ENCODE measurements at regions not wholly inside any gene's neighbourhood (a gene's known extent, or its start where the extent isn't known, plus 50 kb on each side); places are given as distances from the start of the nearest gene placed in this dataset.

DNA sequence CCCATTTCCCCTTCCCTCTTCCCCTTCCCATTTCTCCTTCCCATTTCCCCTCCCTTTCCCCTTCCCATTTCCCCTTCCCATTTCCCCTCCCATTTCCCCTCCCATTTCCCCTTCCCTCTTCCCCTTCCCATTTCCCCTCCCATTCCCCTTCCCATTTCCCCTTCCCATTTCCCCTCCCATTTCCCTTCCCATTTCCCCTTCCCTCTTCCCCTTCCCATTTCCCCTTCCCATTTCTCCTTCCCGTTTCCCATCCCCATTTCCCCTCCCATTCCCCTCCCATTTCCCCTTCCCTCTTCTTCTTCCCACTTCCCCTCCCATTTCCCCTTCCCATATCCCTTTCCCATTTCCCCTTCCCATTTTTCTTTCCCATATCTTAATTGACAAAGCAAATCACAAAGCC is 109.0 kb downstream of the OLFM1 start:
- no peak for DNase-seq

DNA sequence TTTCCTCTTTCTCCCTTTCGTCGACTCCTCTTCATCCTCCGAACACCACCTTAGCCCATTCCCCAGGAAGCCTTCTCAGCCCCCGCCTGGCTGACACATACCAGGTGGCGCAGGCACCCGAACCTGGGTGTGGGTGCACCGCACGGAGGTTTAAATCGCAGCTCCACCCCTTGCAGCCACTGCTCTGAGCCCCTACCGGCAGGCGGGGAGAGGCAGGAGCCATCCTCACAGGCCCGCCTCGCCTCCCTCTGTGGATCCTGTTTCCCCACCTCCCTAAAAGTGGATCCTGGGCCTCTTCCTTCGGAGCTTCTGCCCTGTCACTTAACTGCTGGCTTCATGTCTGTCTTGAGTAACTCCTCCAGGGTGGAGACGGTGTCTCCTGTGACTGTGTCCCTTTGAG is 110.7 kb downstream of the OLFM1 start:
- DNase-seq = no peak

DNA sequence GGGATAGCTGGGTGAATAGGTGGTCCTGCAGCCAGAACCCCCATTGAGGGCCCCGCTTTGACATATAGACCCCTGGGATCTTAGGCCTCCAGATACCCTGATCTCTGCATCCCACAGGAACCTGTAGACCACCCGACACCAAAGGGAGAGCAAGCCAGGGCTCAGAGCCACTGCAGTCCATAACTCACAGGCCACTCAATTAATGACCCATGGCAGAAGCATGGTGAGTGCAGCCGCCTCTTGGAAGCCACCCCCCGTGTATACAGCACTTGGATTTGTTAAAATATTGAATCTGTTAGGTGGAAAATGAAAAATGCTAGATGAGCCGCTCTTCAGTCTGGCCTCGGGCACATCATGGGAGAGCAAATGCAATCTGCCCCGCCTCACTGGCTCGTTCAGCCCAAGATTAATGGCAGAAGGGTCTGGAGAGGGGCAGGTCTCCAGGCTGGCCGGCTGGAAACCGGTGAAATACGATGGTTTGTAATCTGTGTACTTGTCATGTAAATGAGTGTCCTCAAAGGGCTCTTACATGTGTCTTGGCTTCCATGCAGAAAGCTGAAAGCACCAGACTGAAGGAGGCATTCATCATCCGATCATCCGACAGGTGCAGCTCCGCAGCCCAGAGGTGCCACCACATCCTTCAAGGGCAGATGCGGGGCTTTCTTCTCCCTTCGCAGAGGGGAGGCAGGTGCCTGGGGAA is 111.3 kb downstream of the OLFM1 start:
- DNase-seq = no peak

DNA sequence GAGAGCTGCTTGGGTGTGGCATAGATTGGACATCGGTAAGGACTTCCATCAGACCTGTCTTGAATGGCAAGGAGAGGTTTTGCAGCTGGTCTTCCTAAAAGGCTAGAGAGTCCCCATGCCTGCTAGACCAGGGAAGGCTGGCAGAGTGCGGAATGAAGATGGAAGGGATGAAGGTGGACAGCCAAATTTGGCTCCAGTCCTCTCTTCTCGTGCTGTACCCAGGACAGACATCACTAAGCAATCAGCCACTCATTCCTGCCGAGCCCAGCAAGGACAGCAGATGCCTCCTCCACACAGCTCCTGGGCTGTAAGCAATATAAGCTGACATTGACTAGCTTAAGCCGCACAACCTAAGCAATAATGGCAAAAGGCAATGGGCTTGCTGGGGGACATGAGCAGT is 112.0 kb downstream of the OLFM1 start:
- DNase-seq = no peak

DNA sequence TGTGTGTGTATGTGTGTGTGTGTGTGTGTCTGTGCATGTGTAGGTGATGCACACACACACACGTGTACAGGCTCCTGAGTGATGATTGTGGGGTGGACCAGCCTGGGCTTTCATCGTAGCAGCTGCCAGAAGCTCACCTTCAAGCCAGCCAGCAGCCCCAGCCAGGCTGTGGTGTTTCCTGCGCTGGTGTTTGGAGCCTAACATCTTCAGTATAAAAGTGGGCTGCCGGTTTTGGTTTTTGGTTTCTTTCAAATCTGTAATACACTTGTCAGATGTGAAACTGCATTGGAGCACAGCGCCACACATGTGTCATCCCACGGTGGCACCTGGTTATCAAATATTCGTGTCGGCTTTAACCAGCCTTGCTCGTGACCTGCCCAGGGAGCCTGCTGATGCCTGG is 114.2 kb downstream of the OLFM1 start:
- DNase-seq = no peak

DNA sequence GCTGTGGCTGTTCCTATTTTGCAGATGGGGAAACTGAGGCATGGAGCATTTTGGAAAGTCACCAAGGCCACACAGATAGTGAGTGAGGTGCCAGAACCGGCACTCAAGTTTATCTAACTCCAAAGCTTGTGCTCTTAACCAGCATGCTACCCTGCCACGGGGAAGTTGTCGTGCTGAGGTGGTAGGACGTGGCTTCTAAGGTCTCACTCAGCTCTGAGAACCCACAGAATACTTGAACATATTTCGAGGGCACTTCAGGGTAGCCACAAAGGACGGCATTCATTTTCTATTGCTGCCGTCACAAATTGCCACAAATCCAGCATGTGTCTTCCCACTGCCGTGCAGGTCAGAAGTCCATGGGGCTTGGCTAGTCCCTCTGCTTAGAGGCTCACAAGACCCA is 116.7 kb downstream of the OLFM1 start:
- no peak for DNase-seq

DNA sequence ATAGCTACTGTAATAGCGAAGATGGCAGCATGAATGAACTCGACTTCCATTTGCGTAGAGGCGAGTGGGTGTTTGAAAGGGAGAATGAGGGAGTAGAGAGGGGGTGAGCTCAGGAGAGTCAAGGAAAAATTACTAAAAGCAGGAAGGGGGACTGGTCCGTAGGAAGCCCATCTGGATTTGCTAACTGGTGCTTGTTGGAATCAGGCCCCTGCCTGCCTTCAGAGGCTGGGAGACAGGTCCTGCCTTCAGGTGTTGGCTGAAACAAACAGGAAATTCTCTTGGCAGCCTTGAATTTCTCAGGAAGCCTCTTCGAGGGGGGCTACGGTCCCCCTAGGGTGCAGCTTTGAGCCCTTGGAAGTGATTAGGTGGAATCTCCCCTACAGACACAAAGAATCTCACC is 121.7 kb downstream of the OLFM1 start:
- no peak for DNase-seq

DNA sequence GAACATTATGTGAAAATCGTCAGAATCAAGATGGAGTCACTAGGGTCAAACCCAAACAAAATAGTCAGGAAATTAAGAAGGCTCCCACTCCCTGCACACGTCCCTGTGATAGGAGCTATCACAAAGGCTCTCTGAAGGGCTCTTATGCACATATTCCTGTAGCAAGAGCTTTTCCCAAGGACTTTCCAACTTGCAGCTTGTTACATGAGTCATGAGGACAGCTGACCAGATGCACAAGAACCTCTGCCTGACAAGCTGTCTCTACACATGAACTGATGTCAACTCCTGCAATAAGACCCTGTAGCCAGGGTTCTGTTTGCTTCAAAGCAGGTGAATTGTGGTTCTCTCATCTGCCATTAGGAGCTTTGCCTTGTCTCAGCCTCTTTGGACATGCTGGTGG is 122.4 kb downstream of the OLFM1 start:
- no peak for DNase-seq

DNA sequence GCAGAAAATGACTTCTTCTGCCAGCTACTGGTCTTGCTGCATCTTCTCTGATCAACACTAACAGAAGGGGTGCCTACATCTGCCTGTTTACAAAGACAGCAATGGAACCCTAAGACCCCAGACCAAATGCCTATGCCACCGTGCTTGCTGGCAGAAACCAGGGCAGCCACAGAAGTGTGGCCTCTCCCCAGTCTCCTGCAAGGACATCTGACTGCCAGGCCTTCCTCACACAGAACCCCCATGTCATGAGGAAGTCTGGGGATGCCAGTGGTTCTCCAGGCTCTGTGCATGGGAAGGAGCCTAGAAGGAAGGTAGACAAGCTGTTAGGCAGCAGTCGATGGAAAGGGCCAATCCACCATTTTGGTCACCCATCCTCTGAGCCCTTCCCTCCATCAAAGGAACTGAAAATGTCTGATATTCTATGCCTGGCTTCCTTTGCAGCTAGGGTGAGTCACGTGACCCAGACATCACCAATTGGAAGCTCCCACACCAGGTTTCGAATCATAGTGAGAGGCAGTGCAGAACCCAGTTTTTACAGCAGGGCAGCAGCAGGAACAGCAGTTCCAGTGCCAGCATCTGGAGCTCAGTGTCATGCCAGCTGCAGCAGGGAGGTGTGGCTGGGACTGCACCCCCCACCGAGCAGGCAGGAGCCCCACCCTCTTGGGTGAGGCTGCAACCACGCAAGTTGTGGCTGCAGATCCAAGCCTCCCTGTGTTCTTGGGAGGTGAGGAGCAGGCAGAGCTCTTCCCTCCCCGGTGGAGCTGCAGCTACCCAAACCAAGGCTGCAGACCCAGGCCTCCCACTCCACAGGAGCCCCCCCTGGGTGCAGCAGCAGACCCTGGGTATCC is 123.4 kb downstream of the OLFM1 start:
- DNase-seq = no peak

DNA sequence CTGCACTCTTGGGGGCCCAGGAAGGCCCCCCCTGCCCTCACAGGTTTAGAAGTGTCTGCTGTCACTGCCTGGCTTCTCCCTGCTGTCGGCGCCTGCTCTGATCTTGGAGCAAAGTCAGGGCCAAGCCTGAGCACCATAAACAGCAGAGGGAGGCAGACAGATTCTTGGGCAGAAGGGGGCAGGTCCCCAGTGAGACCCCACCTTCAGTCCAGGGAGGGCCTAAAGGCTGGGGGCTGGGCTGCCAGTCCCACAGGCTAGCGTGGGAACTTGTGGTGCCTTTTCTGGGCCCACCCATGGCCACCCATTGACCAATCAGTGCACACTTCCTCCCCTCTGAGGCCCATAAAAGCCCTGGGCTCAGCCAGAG is 124.0 kb downstream of the OLFM1 start:
- no peak for DNase-seq

DNA sequence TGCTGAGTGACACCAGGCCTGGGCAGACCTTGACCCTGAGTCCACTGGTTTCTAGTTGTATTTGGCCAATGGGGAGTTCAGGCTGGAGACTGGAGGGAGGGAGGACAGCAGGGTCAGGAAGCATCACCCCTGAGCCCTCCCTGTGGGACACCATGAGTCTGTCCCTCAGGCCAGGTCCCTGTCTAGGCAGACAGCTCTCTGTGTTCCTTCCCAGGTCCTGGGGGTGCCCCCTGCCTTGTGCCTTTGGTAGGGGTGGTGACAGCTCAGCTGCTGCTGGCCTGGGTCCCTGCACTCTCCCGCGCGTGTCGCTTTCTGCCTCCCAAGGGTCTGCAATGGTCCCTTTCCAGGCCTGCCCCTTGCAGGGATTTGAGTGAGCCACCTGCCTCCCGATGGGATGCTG is 125.5 kb downstream of the OLFM1 start:
- DNase-seq = no peak

DNA sequence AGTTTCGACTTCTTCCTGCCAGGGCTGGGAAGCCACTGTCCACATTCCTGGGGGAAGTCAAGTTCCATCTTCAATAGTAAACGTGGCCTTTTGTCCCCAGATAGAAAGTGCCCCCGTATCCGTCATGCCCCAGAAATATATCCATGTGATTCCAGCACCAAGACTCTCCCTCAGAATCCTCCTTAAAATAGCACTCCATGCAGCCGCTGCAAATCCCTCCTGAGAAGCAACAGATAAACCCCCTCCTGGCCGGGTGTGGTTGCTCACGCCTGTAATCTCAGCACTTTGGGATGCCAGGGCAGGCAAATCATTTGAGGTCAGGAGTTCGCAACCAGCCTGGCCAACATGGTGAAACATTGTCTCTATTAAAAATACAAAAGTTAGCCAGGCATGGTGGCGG is 126.1 kb downstream of the OLFM1 start:
- DNase-seq = no peak

DNA sequence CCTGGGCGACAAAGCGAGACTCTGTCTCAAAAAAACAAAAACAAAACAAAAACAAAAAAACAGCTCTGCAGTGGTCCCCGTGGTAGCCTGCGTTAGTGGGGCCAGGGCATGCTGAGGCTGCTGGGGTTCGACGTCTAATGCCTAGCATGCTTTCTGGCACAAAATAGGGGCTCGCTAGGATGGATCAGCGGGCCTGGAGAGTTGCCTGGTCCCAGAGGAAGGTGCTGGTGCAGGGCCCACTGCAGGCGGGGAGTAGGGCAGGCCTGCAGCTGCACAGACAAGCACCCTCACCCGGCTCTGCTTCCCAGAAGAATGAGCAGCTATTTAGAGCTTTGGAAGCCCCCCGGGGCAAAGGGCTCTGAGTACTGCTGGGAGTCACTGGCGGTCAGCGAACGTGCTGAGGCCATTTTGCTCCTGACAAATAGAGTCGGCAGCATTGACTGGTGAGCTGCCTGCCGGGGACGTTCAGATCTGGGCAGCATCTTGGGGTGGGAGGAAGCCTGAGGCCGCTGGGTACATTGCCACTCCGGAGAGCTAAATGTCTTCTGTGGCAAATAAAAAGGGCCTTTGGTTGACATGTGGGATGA is 126.7 kb downstream of the OLFM1 start:
- no peak for DNase-seq

DNA sequence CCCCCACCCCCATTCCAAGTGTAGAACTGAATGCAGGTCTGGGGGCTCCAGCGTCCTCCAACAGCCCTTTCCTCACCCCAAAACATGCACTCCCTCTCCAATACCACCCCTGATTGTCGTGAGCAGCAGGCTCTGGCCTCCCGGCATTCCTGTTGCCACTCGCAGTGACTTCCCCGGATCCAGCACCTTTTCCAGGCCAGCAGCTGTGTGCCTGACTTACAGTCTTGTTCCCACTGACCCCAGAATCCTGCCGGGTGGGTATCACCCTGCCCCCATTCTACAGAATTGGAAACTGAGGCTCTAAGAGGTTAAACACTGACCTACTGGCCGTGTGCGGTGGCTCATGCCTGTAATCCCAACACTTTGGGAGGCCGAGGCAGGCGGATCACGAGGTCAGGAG is 127.2 kb downstream of the OLFM1 start:
- no peak for DNase-seq

DNA sequence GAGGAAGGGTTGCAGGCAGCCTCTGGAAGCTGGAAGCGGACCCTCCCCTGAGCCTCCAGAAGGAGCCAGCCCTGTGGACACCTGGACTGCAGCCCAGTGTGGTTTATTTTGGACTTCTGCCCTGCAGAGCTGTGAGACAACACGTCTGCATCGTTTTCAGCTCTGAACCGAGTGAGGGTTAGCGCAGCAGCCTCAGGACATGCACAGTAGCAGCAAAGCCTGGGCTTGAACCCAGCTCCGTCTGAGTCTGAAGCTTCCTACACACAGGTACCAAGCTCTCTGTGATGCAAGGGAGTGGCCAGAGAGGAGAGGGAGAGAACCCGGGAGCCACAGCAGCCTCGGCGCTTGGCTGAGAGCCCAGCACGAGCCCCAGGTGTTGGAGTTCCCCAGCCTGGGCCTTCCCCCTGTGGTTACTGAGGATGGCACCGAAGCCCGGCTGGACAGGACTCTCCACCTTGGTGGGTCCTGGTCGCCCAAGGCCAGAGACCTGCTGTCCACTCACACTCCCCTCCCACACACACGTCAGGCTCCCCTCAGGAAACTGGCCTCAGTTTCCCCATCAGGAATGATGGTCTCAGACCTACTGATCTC is 128.2 kb downstream of the OLFM1 start:
- no peak for DNase-seq

DNA sequence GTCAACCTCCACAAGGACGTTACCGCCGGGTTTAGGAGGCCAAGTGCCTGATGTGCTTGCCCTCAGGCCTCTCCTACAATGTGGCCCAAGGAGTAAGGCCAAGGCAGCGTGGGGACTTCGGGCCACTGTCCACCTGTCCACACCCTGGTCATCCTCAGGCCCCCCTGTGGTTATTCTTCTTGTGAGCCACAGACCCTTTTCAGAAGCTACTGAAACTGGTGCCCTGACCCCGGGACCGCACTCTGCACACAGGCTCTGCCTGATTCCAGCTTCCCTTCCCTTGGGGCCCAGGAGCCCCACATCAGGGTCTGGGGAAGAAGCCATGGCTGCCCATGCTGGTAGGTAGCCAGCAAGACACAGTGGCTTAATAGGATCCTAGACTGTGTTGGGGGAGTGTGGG is 128.8 kb downstream of the OLFM1 start:
- no peak for DNase-seq

DNA sequence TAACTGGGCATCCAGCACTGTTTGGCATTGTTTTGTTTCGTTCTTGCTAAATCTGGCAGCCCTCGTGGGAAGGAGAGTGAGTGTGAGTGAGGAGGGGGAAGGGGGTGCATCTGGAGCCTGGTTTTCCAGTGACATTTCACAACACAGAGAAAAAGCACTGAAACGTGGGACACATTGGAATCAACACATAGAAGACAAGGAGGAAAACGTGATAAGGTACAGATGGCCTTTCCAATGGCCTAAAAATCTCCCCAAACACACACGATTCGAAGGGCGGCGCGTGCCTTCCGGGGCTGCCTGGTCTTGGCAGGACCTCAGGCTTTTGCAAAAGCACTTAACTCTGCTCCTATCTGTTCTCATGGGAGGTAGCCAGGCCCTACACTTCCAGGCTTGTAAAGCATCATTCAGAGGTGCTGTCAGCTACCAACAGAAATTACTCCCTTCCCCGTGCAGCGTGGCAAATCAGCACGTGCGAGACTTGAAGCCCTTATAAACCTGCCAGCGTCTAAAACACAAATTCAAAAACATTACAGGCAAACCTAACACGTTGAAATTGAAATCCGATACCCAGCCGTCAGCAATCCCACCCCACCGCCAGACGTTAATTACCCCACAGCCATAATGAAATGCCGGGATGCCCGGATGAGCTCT is 129.4 kb downstream of the OLFM1 start:
- DNase-seq = no peak

DNA sequence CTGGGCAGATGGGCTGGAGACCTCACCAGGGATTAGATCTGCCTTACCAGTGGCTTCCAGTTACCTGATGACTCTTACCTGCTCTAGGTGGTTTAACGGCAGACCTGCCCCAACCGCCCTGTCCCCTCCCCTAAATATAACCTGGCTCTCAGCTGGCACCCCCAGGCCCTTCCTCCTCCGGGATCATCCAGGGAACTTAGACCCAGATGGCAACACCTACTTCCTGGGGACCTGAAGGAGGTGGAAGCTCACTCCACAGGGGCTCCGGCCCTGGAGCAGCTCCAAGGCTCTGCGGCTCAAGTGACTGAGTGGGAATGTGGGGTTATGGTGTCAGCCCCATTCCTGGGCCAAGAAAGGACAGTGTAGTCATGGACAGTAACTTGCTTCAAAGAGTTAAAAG is 130.4 kb downstream of the OLFM1 start:
- no peak for DNase-seq

DNA sequence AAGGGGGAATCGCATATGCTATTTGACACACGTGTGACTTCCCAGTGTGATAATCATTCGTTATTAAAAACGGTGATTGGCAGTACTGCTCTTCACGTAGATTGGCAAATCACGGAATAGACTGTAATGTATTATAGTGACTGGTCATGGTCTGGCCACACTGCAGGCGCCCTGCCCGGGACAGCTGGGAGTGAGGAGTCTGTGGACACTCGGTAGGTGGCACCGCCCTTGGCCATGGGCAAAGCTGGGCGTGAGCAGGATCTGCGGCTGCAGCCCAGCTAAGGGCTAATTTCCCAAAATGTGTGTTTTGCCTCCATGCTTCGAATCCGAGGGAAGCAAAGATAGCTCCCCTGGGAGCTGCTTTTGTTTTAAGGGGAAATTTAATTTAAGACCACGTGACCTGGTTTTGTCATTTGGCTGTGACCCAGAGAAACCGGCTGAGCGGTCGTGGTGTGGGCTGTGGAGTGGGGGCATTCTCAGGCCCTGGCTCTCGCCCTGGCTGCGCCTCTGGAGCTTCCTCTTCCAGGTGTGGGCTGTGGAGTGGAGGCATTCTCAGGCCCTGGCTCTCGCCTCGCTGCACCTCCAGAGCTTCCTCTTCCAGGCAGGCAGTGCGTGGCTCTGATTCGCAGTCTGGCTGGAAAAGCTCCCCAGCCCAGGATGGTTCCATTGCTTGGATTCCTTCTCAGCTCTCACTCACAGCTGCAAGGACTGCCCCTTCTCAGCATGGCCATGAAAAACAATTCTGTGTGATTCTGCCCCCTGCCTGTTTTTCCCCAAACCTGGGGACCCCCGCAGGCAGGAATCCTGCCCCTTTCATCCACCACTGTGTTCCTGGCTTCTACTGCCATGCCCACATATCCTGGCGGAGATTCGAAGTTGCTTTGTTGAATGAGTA is 131.1 kb downstream of the OLFM1 start:
- no peak for DNase-seq

DNA sequence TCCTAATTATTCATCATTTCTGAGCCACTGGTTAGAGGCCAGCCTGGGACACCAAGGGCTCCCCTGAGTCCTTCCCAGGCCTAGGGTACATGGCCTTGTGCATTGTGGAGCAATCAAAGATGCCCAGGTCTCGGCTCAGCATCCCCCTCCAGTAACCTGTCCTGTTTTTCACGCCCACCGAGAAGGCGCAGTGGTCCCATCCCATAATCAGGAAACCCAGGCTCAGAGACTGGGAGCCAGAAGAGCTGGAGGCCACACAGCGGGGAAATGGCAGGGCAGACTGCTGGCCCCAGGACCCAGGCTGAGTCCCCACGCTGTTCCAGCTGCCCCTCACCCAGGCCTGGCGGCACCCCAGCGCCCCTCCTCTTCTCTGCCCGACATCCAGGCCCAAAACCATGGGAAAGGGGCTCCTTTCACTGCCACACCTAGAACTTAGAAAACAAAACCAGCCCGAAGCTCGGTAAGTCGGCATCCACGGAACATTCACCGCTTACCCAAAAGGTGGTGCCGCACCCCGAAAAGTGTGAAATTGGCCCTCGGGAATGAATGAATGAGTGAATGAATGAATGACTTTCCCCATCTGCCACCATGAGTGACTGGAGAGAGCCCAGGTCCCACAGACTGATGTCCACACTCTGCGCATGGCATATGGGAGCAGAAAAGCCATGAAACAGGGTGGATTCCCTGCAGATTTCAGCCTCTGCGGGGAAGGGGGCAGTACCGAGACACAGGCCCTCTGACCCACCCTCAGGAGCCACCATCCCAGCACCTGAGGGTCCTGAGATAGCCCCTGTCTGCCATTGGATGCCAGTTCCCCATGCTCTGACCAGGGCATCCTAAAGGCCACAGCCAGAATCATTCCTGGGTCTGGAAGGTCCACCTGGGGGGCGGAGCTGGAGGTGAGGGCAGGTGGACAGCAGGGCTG is 132.5 kb downstream of the OLFM1 start:
- no peak for DNase-seq
